Progenitor cell of endocrine pancreas (in vitro differentiated cells): ENCODE measurements at regions not wholly inside any gene's neighbourhood (a gene's known extent, or its start where the extent isn't known, plus 50 kb on each side); places are given as distances from the start of the nearest gene placed in this dataset.

Source experiments
- DNase-seq: peaks from one replicate; pipeline ENCODE4 v3.0.0; 2021; ENCODE audit warnings: low spot score; ENCODE audit not compliant: unreplicated experiment
- H3K27ac Mint-ChIP-seq: 2 replicates; pipeline ENCODE4 v1.8.0; 2021; ENCODE audit warnings: mild to moderate bottlenecking, moderate library complexity, mixed read lengths
- H3K27me3 Mint-ChIP-seq: 2 replicates; pipeline ENCODE4 v1.8.0; 2021; ENCODE audit warnings: mixed read lengths
- H3K36me3 Mint-ChIP-seq: 2 replicates; pipeline ENCODE4 v1.8.0; 2022; ENCODE audit warnings: mixed read lengths; ENCODE audit not compliant: insufficient read depth
- H3K4me1 Mint-ChIP-seq: 2 replicates; pipeline ENCODE4 v1.8.0; 2021; ENCODE audit warnings: low read depth, mixed read lengths
- H3K4me3 Mint-ChIP-seq: 2 replicates; pipeline ENCODE4 v1.8.0; 2021; ENCODE audit warnings: low read depth, mild to moderate bottlenecking, moderate library complexity, mixed read lengths
- H3K9me3 Mint-ChIP-seq: 2 replicates; pipeline ENCODE4 v1.8.0; 2021; ENCODE audit warnings: low read depth, mixed read lengths
- CTCF ChIP-seq: fragments of 200-600 bp; sonication (generic); IDR thresholded peaks from one replicate; pipeline ENCODE4 v1.5.0; 2021; ENCODE audit warnings: antibody characterized with exemption, mild to moderate bottlenecking; ENCODE audit not compliant: unreplicated experiment

DNA sequence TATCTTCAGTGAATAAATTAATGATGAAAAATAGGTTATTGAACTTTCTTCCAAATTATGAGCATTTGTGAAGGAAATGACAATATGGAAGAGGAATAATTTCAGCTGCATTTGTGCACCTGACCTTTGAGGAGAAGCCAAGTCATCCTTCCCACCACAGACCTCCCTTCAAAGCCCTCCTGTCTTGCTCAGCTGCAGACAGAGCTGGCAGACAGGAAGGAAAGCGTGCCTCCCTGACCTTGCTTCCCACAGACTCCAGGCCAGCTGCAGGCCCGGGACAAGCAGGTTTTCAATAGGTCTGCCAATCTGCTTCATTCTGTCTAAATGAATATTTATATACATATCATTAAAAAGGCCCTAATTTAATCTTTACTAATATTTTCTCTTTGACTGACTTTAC, 152.9 kb upstream of the RBMS3 start:
- peaks cover 4% of the 10 kb centered on the region for H3K9me3 Mint-ChIP-seq
- H3K4me1 Mint-ChIP-seq = peaks cover 11% of the 10 kb centered on the region
- H3K36me3 Mint-ChIP-seq = no peaks in the 10 kb centered on the region
- no peak overlapping the region for H3K4me3 Mint-ChIP-seq
- H3K27me3 Mint-ChIP-seq = no peaks in the 10 kb centered on the region
- DNase-seq = no peak
- TF ChIP-seq CTCF = no peak
- H3K27ac Mint-ChIP-seq = peak overlapping the region; percentile 45

DNA sequence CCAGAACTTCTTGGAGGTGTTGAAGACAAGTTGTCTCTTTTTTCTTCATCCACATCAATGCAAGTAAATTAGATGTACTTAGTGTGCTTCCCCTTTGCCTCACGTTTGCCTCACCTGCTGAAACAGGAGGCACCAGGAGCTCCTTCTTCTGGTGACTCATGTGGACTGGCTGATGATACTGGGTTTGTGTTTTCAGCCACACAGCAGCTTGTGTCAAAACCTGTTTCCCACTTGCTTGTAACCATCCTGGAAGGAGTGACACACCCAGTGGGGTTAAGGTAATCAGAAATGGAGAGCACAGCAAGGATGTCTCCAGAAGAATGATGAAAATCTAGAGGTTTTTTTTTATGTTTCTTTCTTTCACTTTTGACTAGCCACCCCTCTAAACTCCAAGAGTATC, 143.3 kb upstream of the RBMS3 start:
- Mint-ChIP-seq H3K27me3 (no peaks in the 10 kb centered on the region), H3K4me3 (no peak overlapping the region), H3K4me1 (no peaks in the 10 kb centered on the region), H3K9me3 (no peaks in the 10 kb centered on the region), H3K27ac (no peak overlapping the region), H3K36me3 (no peaks in the 10 kb centered on the region)
- TF ChIP-seq CTCF = no peak
- DNase-seq = no peak

GRCh38 chr3:29138171-29138570, 142.7 kb upstream of the RBMS3 start:
- Mint-ChIP-seq H3K4me1 (no peaks in the 10 kb centered on the region), H3K9me3 (no peaks in the 10 kb centered on the region), H3K27me3 (no peaks in the 10 kb centered on the region), H3K27ac (no peak overlapping the region), H3K4me3 (no peak overlapping the region), H3K36me3 (no peaks in the 10 kb centered on the region)
- no peak for TF ChIP-seq CTCF
- DNase-seq = no peak

GRCh38 chr3:29140666-29141065, 140.2 kb upstream of the RBMS3 start:
- Mint-ChIP-seq H3K36me3 (no peaks in the 10 kb centered on the region), H3K4me3 (no peak overlapping the region), H3K27ac (no peak overlapping the region), H3K9me3 (no peaks in the 10 kb centered on the region), H3K4me1 (peaks cover 2% of the 10 kb centered on the region), H3K27me3 (peaks cover 3% of the 10 kb centered on the region)
- no peak for TF ChIP-seq CTCF
- DNase-seq = no peak

- DNase-seq = no peak
- no peak for TF ChIP-seq CTCF
- Mint-ChIP-seq H3K9me3 (no peaks in the 10 kb centered on the region), H3K4me1 (peaks cover 2% of the 10 kb centered on the region), H3K27me3 (peaks cover 3% of the 10 kb centered on the region), H3K27ac (no peak overlapping the region), H3K4me3 (no peak overlapping the region), H3K36me3 (no peaks in the 10 kb centered on the region)
Measured at GRCh38 chr3:29141197-29141917, 139.5 kb upstream of the RBMS3 start.
